WTC11 (cell line): ENCODE measurements at regions not wholly inside any gene's neighbourhood (a gene's known extent, or its start where the extent isn't known, plus 50 kb on each side); places are given as distances from the start of the nearest gene placed in this dataset.

Experiments used
- ATAC-seq: fragments of 200-7000 bp; cut with Tn5 transposase; 2 replicates; pipeline ENCODE4 v1.10.0; 2021; ENCODE audit warnings: mild to moderate bottlenecking, moderate library complexity
- CTCF ChIA-PET: fragments of 300-600 bp; sonication (Branson Sonifier 250); formaldehyde crosslinking; loops from one replicate; lab custom pipeline; 2021; ENCODE audit warnings: antibody characterized with exemption; lab: Charles Lee
- POLR2A ChIA-PET: fragments of 350-600 bp; sonication (Branson Sonifier 250); formaldehyde crosslinking; loops from one replicate; lab custom pipeline; 2021; ENCODE audit warnings: antibody characterized with exemption; lab: Charles Lee
- DNase-seq: peaks from one replicate; pipeline ENCODE4 v3.0.0; 2021; ENCODE audit warnings: low spot score
- H3K27ac Mint-ChIP-seq: 2 replicates; pipeline ENCODE4 v1.8.0; 2021; ENCODE audit warnings: mixed read lengths
- H3K27me3 Mint-ChIP-seq: 2 replicates; pipeline ENCODE4 v1.8.0; 2021; ENCODE audit warnings: low read depth, mild to moderate bottlenecking, moderate library complexity, mixed read lengths
- H3K36me3 Mint-ChIP-seq: 2 replicates; pipeline ENCODE4 v1.8.0; 2021; ENCODE audit warnings: mixed read lengths
- H3K4me1 Mint-ChIP-seq: 2 replicates; pipeline ENCODE4 v1.8.0; 2022; ENCODE audit warnings: mixed read lengths
- H3K4me3 Mint-ChIP-seq: 2 replicates; pipeline ENCODE4 v1.8.0; 2021; ENCODE audit warnings: mild to moderate bottlenecking, moderate library complexity, mixed read lengths
- H3K9me3 Mint-ChIP-seq: 2 replicates; pipeline ENCODE4 v1.8.0; 2021; ENCODE audit warnings: mixed read lengths
- ESRRA ChIP-seq: sonication (generic); formaldehyde crosslinking; IDR thresholded peaks from 2 replicates; pipeline ENCODE4 v1.8.1; 2022; ENCODE audit warnings: mild to moderate bottlenecking, missing genetic modification reagents, borderline replicate concordance
- FOXJ3 ChIP-seq: sonication (generic); formaldehyde crosslinking; IDR thresholded peaks from 2 replicates; pipeline ENCODE4 v1.9.0; 2021; ENCODE audit warnings: missing genetic modification reagents, mild to moderate bottlenecking, borderline replicate concordance
- HMGA2 ChIP-seq: fragments of 250-450 bp; sonication (Bioruptor Pico); IDR thresholded peaks from 2 replicates; pipeline ENCODE4 v1.4.0; 2021; ENCODE audit warnings: mild to moderate bottlenecking, moderate library complexity
- JAZF1 ChIP-seq: fragments of 250-450 bp; sonication (Bioruptor Pico); IDR thresholded peaks from 2 replicates; pipeline ENCODE4 v1.9.0; 2021; ENCODE audit warnings: moderate library complexity, mild to moderate bottlenecking, inconsistent platforms
- MYBL2 ChIP-seq: sonication (generic); formaldehyde crosslinking; IDR thresholded peaks from 2 replicates; pipeline ENCODE4 v1.8.1; 2023; ENCODE audit warnings: mild to moderate bottlenecking, moderate library complexity, missing genetic modification reagents
- NFATC4 ChIP-seq: fragments of 250-450 bp; sonication (Bioruptor Pico); IDR thresholded peaks from 2 replicates; pipeline ENCODE4 v1.9.0; 2021; ENCODE audit warnings: mild to moderate bottlenecking
- ZBTB21 ChIP-seq: sonication (generic); formaldehyde crosslinking; IDR thresholded peaks from 2 replicates; pipeline ENCODE4 v1.8.1; 2023; ENCODE audit warnings: mild to moderate bottlenecking, missing genetic modification reagents, borderline replicate concordance
- ZNF232 ChIP-seq: sonication (generic); formaldehyde crosslinking; IDR thresholded peaks from 2 replicates; pipeline ENCODE4 v1.8.0; 2022; ENCODE audit warnings: mild to moderate bottlenecking, missing genetic modification reagents
- ZNF416 ChIP-seq: fragments of 250-450 bp; sonication (Bioruptor Pico); IDR thresholded peaks from 2 replicates; pipeline ENCODE4 v1.9.0; 2021; ENCODE audit warnings: mild to moderate bottlenecking, inconsistent platforms
- ZNF423 ChIP-seq: fragments of 250-450 bp; sonication (Bioruptor Pico); IDR thresholded peaks from 2 replicates; pipeline ENCODE4 v2.1.2; 2022; ENCODE audit warnings: mild to moderate bottlenecking, moderate library complexity
- TF ChIP-seq, protein P1 (sequence below): fragments of 250-450 bp; sonication (Bioruptor Pico); IDR thresholded peaks from 2 replicates; pipeline ENCODE4 v1.9.0; 2021; ENCODE audit warnings: mild to moderate bottlenecking
- TF ChIP-seq, protein P2 (sequence below): fragments of 250-450 bp; sonication (Bioruptor Pico); IDR thresholded peaks from 2 replicates; pipeline ENCODE4 v1.9.0; 2021; ENCODE audit warnings: mild to moderate bottlenecking, borderline replicate concordance
- TF ChIP-seq, protein P3 (sequence below): sonication (generic); formaldehyde crosslinking; IDR thresholded peaks from 2 replicates; pipeline ENCODE4 v1.8.0; 2022; ENCODE audit warnings: mild to moderate bottlenecking, missing genetic modification reagents
- TF ChIP-seq, protein P4 (sequence below): sonication (generic); formaldehyde crosslinking; IDR thresholded peaks from 2 replicates; pipeline ENCODE4 v1.8.1; 2022; ENCODE audit warnings: low read depth, mild to moderate bottlenecking, moderate library complexity, missing genetic modification reagents, borderline replicate concordance
- TF ChIP-seq, protein P5 (sequence below): fragments of 250-450 bp; sonication (Bioruptor Pico); IDR thresholded peaks from 2 replicates; pipeline ENCODE4 v1.9.0; 2021; ENCODE audit warnings: moderate library complexity, mild to moderate bottlenecking, inconsistent platforms, borderline replicate concordance
- TF ChIP-seq, protein P6 (sequence below): sonication (generic); formaldehyde crosslinking; IDR thresholded peaks from 2 replicates; pipeline ENCODE4 v1.8.0; 2022; ENCODE audit warnings: mild to moderate bottlenecking, missing genetic modification reagents
- TF ChIP-seq, protein P7 (sequence below): fragments of 250-450 bp; sonication (Bioruptor Pico); IDR thresholded peaks from 2 replicates; pipeline ENCODE4 v1.9.0; 2021; ENCODE audit warnings: mild to moderate bottlenecking

DNA sequence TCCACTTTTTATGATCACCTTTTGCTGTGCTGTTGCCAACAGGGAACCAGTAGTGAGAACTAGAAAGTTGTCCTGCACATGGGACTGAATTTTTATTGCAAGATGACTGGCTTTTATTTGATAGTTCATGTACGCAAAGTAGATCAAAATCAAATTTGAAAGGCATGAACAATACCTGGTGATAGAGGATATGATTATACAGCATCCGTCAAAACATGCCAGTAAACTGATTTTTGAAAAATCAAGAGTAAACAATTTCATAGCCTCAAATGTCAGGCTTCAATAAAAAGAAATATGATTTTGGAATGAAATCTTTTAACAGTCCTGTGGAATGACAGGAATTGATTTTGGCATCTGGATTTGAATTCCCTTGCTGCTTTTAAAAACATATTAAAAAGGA, 219.6 kb upstream of the LRRN1 start (continued):
- TF ChIP-seq, protein P1, sequence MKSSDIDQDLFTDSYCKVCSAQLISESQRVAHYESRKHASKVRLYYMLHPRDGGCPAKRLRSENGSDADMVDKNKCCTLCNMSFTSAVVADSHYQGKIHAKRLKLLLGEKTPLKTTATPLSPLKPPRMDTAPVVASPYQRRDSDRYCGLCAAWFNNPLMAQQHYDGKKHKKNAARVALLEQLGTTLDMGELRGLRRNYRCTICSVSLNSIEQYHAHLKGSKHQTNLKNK (CRISPR knock-in tag) = no peak

DNA sequence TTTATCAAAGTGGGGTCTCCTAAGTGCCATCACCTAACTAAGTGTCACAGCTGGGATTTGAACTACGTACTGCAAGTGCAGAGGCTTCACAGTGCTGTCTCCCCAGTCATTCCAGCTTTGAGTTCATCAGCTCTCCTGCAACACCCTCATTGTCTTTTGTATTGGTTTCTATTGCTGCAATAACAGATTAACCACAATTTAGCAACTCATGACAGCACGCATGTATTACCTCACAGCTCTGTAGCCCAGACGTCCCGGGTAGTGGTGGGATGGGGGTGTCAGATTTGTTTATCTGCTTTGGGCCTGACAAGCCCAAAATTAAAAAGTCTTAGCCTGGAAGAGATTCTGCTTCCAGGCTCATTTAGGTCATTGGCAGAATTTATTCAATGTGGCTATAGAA, 220.5 kb upstream of the LRRN1 start:
- ChIA-PET POLR2A (no interaction called here), CTCF (no interaction called here)
- DNase-seq (no peak), ATAC-seq (no peak)
- H3K36me3 Mint-ChIP-seq = peaks cover 24% of the 10 kb centered on the region
- TF ChIP-seq, protein P2, sequence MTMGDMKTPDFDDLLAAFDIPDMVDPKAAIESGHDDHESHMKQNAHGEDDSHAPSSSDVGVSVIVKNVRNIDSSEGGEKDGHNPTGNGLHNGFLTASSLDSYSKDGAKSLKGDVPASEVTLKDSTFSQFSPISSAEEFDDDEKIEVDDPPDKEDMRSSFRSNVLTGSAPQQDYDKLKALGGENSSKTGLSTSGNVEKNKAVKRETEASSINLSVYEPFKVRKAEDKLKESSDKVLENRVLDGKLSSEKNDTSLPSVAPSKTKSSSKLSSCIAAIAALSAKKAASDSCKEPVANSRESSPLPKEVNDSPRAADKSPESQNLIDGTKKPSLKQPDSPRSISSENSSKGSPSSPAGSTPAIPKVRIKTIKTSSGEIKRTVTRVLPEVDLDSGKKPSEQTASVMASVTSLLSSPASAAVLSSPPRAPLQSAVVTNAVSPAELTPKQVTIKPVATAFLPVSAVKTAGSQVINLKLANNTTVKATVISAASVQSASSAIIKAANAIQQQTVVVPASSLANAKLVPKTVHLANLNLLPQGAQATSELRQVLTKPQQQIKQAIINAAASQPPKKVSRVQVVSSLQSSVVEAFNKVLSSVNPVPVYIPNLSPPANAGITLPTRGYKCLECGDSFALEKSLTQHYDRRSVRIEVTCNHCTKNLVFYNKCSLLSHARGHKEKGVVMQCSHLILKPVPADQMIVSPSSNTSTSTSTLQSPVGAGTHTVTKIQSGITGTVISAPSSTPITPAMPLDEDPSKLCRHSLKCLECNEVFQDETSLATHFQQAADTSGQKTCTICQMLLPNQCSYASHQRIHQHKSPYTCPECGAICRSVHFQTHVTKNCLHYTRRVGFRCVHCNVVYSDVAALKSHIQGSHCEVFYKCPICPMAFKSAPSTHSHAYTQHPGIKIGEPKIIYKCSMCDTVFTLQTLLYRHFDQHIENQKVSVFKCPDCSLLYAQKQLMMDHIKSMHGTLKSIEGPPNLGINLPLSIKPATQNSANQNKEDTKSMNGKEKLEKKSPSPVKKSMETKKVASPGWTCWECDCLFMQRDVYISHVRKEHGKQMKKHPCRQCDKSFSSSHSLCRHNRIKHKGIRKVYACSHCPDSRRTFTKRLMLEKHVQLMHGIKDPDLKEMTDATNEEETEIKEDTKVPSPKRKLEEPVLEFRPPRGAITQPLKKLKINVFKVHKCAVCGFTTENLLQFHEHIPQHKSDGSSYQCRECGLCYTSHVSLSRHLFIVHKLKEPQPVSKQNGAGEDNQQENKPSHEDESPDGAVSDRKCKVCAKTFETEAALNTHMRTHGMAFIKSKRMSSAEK (CRISPR knock-in tag) = no peak
- TF ChIP-seq, protein P3, sequence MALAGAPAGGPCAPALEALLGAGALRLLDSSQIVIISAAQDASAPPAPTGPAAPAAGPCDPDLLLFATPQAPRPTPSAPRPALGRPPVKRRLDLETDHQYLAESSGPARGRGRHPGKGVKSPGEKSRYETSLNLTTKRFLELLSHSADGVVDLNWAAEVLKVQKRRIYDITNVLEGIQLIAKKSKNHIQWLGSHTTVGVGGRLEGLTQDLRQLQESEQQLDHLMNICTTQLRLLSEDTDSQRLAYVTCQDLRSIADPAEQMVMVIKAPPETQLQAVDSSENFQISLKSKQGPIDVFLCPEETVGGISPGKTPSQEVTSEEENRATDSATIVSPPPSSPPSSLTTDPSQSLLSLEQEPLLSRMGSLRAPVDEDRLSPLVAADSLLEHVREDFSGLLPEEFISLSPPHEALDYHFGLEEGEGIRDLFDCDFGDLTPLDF (CRISPR knock-in tag) = no peak
- TF ChIP-seq ESRRA (CRISPR knock-in tag) (no peak), ZNF423 (CRISPR knock-in tag) (no peak), MYBL2 (CRISPR knock-in tag) (no peak), ZBTB21 (CRISPR knock-in tag) (no peak), HMGA2 (CRISPR knock-in tag) (no peak), FOXJ3 (no peak), ZNF232 (CRISPR knock-in tag) (no peak), NFATC4 (CRISPR knock-in tag) (no peak), ZNF416 (no peak), JAZF1 (CRISPR knock-in tag) (no peak)
- TF ChIP-seq, protein P4, sequence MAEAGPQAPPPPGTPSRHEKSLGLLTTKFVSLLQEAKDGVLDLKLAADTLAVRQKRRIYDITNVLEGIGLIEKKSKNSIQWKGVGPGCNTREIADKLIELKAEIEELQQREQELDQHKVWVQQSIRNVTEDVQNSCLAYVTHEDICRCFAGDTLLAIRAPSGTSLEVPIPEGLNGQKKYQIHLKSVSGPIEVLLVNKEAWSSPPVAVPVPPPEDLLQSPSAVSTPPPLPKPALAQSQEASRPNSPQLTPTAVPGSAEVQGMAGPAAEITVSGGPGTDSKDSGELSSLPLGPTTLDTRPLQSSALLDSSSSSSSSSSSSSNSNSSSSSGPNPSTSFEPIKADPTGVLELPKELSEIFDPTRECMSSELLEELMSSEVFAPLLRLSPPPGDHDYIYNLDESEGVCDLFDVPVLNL (CRISPR knock-in tag) = no peak
- TF ChIP-seq, protein P5, sequence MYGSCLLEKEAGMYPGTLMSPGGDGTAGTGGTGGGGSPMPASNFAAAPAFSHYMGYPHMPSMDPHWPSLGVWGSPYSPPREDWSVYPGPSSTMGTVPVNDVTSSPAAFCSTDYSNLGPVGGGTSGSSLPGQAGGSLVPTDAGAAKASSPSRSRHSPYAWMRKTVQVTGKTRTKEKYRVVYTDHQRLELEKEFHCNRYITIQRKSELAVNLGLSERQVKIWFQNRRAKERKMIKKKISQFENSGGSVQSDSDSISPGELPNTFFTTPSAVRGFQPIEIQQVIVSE (CRISPR knock-in tag) = no peak
- TF ChIP-seq, protein P6, sequence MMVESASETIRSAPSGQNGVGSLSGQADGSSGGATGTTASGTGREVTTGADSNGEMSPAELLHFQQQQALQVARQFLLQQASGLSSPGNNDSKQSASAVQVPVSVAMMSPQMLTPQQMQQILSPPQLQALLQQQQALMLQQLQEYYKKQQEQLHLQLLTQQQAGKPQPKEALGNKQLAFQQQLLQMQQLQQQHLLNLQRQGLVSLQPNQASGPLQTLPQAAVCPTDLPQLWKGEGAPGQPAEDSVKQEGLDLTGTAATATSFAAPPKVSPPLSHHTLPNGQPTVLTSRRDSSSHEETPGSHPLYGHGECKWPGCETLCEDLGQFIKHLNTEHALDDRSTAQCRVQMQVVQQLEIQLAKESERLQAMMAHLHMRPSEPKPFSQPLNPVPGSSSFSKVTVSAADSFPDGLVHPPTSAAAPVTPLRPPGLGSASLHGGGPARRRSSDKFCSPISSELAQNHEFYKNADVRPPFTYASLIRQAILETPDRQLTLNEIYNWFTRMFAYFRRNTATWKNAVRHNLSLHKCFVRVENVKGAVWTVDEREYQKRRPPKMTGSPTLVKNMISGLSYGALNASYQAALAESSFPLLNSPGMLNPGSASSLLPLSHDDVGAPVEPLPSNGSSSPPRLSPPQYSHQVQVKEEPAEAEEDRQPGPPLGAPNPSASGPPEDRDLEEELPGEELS (CRISPR knock-in tag) = no peak
- TF ChIP-seq, protein P7, sequence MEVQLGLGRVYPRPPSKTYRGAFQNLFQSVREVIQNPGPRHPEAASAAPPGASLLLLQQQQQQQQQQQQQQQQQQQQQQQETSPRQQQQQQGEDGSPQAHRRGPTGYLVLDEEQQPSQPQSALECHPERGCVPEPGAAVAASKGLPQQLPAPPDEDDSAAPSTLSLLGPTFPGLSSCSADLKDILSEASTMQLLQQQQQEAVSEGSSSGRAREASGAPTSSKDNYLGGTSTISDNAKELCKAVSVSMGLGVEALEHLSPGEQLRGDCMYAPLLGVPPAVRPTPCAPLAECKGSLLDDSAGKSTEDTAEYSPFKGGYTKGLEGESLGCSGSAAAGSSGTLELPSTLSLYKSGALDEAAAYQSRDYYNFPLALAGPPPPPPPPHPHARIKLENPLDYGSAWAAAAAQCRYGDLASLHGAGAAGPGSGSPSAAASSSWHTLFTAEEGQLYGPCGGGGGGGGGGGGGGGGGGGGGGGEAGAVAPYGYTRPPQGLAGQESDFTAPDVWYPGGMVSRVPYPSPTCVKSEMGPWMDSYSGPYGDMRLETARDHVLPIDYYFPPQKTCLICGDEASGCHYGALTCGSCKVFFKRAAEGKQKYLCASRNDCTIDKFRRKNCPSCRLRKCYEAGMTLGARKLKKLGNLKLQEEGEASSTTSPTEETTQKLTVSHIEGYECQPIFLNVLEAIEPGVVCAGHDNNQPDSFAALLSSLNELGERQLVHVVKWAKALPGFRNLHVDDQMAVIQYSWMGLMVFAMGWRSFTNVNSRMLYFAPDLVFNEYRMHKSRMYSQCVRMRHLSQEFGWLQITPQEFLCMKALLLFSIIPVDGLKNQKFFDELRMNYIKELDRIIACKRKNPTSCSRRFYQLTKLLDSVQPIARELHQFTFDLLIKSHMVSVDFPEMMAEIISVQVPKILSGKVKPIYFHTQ = no peak
- peaks cover 2% of the 10 kb centered on the region for H3K27me3 Mint-ChIP-seq
- H3K9me3 Mint-ChIP-seq = peaks cover 38% of the 10 kb centered on the region
- H3K4me3 Mint-ChIP-seq = no peak overlapping the region
- H3K27ac Mint-ChIP-seq = no peak overlapping the region
- no peaks in the 10 kb centered on the region for H3K4me1 Mint-ChIP-seq
